Fibroblast of pulmonary artery (primary cell): ENCODE measurements at regions not wholly inside any gene's neighbourhood (a gene's known extent, or its start where the extent isn't known, plus 50 kb on each side); places are given as distances from the start of the nearest gene placed in this dataset.

Experiments
- DNase-seq: peaks from one replicate; pipeline ENCODE4 v3.0.0-alpha.2; 2010; ENCODE audit warnings: low read depth
- H3K4me3 ChIP-seq: replicated peaks from 2 replicates; pipeline ENCODE4 v1.5.1; 2011; ENCODE audit warnings: low read depth, mild to moderate bottlenecking, control low read depth, low read length, moderate library complexity
- CTCF ChIP-seq: IDR thresholded peaks from 2 replicates; pipeline ENCODE4 v1.5.1; 2011; ENCODE audit warnings: mild to moderate bottlenecking, control low read depth, low read length, inconsistent platforms; ENCODE audit errors: missing control alignments

GRCh38 chr4:32752962-32753361 is 2032.8 kb downstream of the PCDH7 start:
- no peak for DNase-seq
- H3K4me3 ChIP-seq: no peak overlapping the region
- TF ChIP-seq CTCF: no peak

GRCh38 chr4:32768664-32769389 is 2048.7 kb downstream of the PCDH7 start:
- no peak for TF ChIP-seq CTCF
- no peak overlapping the region for H3K4me3 ChIP-seq
- no peak for DNase-seq

- no peak for DNase-seq
- no peak for TF ChIP-seq CTCF
- H3K4me3 ChIP-seq: no peak overlapping the region
These were observed 2051.3 kb downstream of the PCDH7 start for GRCh38 chr4:32771491-32771890.

- peak; percentile 41 for TF ChIP-seq CTCF
- DNase-seq: peak; percentile 48
- no peak overlapping the region for H3K4me3 ChIP-seq
These were observed 2054.9 kb downstream of the PCDH7 start for GRCh38 chr4:32775049-32775448.

GRCh38 chr4:32776435-32777203 is 2056.4 kb downstream of the PCDH7 start:
- no peak for TF ChIP-seq CTCF
- no peak for DNase-seq
- no peak overlapping the region for H3K4me3 ChIP-seq

GRCh38 chr4:32778025-32778424 is 2057.9 kb downstream of the PCDH7 start:
- TF ChIP-seq CTCF: no peak
- H3K4me3 ChIP-seq: no peak overlapping the region
- no peak for DNase-seq

- no peak overlapping the region for H3K4me3 ChIP-seq
- no peak for DNase-seq
- TF ChIP-seq CTCF: no peak
These were observed 2058.8 kb downstream of the PCDH7 start for GRCh38 chr4:32778938-32779337.
